HG02763 (cell line): ENCODE measurements at regions not wholly inside any gene's neighbourhood (a gene's known extent, or its start where the extent isn't known, plus 50 kb on each side); places are given as distances from the start of the nearest gene placed in this dataset.
"Not testable (repeated sequence)": the region's sequence is repeated elsewhere in the genome, so short reads cannot be mapped to it uniquely, and the experiment has no call there.

Experiments used
- ATAC-seq: cut with Tn5 transposase; IDR thresholded peaks from one replicate; pipeline ENCODE4 v1.9.1; 2021; ENCODE audit warnings: mild to moderate bottlenecking, moderate library complexity; ENCODE audit not compliant: unreplicated experiment

GRCh38 chr1:116185161-116185701 is 74.0 kb downstream of the MAB21L3 start:
- ATAC-seq, result no peak

DNA sequence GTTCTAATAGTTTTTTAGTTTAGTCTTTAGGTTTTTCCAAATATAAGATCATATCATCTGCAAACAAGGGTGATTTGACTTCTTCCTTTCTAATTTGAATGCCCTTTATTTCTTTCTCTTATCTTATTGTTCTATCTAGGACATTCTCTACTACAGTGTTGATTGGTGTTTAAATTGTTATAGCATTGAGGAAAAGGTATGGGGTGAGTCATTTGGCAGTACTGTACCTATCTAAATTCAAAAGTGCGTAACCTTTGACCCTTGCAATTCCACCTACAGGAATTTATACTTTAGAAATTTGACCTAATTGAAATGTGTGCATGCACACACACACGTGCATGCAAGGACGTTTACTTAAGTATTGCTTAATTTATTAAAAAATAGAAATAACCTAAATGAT is 78.3 kb downstream of the MAB21L3 start:
- no peak for ATAC-seq

DNA sequence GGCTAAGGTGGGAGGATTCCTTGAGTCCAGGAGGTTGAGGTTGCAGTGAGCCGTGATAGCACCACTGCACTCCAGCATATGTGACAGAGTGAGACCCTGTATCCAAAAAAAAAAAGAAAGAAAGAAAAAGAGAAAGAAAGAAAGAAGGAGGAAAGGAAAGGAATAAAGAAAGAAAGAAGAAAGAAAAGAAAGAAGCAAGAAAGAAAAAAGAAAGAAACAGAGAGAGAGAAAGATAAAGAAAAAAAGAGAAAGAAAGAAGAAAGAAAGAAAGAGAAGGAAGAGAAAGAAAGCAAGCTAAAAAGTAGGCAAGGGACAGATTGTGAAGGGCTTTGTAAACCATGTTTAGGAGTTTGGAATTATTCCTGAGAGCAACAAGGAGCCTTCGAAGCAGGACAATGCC is 80.1 kb downstream of the MAB21L3 start:
- ATAC-seq, result no peak

GRCh38 chr1:116193768-116194167 is 82.6 kb downstream of the MAB21L3 start:
- no peak for ATAC-seq

DNA sequence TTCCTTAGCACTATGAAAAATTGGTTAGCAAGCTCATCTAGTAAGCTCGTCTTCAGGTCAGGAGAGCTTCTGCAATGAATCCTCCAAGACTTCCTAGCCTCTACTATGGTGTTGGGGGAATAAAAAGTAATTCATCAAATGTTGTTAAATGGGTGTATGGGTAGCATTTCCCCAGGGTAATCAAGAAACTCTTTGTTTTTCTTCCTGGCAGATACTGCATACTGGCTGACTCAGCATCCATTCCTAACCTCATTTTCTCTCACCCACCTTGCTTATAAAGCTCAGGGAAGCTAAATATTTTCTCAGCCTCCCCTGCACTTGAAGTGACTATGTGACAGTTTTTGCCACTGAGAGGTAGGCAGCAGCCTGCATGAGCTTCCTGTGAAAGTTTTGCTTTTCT is 83.4 kb downstream of the MAB21L3 start:
- ATAC-seq, result no peak

- ATAC-seq, result no peak
These were observed 84.1 kb downstream of the MAB21L3 start for GRCh38 chr1:116195077-116195868.

GRCh38 chr1:116200343-116200742 is 89.1 kb downstream of the MAB21L3 start:
- ATAC-seq, result not testable (repeated sequence)

GRCh38 chr1:116201911-116202310 is 90.7 kb downstream of the MAB21L3 start:
- ATAC-seq, result no peak

GRCh38 chr1:116203181-116203723 is 92.1 kb downstream of the MAB21L3 start:
- no peak for ATAC-seq

- ATAC-seq, result no peak
These were observed 92.7 kb downstream of the MAB21L3 start for GRCh38 chr1:116203920-116204319.

DNA sequence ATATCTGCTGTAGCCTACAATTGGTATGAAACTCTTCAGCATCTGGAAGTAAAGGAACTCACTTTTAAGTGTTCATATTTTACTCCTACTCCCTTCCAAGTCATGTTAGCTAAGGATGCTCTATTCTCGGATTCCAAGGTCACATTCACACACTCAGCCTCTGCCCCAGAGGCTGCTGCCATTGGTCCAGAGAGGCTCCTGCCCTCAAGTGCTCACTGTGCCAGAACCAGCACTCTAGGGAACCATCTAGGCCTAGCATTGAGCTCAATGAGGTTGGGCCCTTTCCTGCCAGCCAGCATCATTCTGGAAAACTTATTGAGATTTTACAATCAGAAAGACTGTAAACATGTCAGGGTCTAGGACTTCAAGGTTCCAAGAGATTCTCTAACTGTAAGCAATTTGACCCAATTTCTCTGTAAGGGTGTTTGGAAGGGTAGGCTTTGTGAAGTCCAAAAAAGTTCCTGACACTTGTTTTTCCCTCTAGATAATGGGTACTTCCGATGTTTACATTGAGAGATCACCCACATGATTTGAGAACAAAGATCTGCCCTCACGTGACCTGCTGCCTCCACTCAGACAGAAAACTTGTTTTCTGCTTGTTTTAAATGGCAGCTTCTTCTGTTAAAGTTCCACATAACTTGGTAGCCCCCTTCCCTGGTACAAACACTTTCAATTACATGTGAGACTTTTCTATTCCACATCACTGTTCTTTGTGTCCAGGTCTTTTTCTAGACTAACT is 94.9 kb downstream of the MAB21L3 start:
- ATAC-seq, result no peak

GRCh38 chr1:116207126-116207735 is 96.0 kb downstream of the MAB21L3 start:
- no peak for ATAC-seq

DNA sequence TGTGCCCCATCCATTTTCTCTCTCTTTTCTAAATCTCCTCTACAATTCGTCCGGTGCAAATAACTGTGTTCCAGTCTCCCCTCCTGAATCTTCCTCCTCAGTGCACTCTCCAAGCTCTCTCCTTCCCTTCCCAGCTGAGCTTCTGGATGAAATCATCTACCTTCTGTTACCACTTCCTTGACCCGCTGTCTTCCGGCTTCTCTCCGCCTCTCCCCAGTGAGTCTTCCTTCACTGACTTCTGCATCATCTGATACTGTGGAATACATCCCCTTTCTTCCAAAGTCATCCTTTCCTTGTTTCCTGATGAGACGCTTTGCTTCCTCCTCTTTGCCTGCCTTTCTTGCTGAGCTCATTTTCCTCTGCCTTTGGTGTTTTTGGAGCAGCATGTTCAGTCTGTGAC is 96.9 kb downstream of the MAB21L3 start:
- ATAC-seq, result no peak

- ATAC-seq, result no peak
These were observed 100.1 kb downstream of the MAB21L3 start for GRCh38 chr1:116211294-116211693.

DNA sequence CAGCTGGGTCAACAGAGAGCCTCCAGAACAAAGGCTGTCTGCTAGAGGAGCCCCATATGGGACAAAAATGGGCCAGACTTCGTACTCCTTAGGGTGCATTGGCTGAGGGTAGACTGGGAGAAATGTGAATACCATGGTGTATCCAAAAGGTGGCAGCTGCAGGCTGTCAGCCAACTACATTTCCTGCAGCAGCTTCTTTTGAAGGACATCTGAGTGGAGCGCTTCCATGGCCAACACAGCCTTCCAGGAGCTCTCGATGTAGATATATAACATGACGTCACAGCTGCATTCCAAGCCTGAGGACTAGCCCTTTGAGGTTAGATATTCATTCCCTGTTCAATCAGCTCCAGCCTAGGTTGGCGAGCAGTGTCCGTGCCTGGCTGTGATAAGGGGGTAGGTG is 107.7 kb downstream of the MAB21L3 start:
- no peak for ATAC-seq

GRCh38 chr1:116219651-116220434 is 108.6 kb downstream of the MAB21L3 start:
- no peak for ATAC-seq

DNA sequence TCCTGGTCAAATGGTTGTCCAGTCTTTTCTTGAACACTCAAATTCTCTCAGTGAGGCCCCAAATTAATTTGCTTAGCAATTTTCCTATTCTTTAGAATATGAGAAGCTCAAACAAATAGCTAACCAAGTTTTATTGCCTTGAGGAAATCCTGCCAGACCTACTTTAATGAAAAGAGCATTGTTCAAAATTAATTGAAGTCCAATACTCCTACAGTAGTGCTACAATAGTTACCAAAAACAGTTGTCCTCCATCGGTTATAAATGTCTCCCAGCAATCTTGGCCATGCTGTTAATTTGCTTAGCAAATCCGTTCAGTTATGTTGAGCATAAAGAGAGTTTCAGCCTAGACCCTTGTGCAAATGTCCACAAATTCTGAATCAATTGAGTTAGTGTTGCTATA is 112.9 kb downstream of the MAB21L3 start:
- no peak for ATAC-seq

- no peak for ATAC-seq
These were observed 113.4 kb downstream of the MAB21L3 start for GRCh38 chr1:116224561-116224960.

- no peak for ATAC-seq
These were observed 114.8 kb downstream of the MAB21L3 start for GRCh38 chr1:116226017-116226416.

GRCh38 chr1:116228511-116228910 is 117.3 kb downstream of the MAB21L3 start:
- ATAC-seq, result no peak

DNA sequence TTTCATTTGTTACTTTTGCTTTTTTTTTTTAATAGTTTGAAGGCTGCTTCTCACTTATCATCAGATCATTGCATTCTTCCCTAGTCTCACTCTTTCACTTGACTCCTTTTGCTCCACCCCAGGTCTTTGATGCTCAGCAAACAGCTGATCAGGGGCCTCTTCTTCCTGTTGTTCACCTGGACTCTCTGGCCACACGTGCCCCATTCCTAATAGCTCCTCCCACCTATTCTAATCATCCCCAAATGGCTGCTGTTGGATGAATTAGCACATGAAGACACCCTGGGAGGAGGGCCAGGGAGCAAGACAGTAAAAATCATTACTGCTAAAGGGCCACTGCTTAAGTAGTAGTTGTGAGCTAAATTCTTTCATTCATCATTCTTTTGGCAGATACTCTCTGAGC is 119.5 kb downstream of the MAB21L3 start:
- no peak for ATAC-seq
